ENCODE measurements at regions not wholly inside any gene's neighbourhood (a gene's known extent, or its start where the extent isn't known, plus 50 kb on each side); places are given as distances from the start of the nearest gene placed in this dataset.

DNA sequence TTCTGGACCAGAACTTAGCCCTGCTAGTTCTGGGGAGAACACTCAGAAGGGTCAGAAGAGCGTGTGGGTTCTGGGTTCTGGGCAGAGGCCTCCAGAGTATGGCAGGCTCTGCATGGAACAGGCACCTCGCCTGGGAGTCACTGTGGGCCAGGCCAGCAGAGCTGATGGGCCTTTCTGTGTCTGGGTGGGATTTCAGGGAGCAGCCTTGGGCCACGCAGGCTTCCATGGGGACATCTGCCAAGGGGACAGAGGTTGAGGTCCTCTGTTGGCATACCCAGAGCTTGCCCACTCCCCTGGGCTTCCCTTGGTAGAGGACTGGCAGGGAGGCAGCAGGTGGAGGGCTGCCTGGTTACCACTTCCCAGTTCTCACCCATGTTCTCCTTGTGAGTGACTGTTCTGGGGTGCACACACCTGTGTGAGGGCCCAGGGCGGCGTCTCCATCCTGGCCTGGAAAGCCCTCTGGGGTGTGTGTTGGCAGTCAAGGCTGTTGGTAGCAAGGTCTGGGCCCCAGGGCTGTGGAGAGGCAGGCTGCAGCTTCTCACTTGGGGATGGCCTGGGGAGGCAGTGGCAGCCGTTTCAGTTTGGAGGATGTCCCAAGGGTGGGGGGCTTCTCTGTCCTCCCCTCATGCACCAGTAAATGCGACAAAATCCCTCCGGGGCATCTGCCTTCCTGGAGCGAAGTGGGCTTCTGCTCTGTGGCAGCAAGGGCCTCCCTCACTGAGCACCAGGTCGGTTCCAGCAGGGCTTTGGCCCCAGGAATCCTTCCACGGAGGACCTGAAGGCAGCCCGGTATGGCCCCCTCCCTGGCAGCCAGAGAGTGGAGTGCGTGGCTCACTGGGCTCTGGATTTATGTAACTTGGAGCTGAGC, 74.6 kb upstream of the HDAC4 start:
- no peak for DNase-seq

DNA sequence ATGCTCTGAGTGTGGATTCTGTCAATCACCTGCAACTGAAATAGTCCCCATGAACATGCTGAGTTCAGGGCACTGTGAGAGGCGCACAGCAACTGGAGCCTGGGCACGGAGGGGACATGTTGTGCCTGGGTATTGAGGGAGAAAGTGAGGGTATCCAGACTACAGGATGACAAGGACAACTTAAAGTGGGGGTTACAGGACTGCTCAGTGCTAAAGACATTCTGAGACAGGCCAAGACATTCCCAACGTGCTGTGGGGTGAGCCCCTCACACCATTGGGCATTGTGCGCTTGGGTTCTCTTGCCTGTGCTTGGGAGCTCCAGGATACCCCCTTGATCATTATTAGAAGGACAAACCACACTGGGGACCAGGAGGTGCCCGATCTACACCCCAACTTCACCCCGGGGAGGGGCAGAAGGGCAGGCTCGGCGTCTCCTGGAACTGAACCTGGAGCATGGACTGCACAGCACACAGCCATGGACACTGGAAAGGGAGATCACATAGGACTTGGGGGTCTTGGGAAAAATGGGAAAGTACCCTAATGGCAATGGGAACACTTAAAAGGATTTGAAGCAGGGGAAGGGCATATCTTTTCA, 72.5 kb upstream of the HDAC4 start:
- DNase-seq, result no peak

DNA sequence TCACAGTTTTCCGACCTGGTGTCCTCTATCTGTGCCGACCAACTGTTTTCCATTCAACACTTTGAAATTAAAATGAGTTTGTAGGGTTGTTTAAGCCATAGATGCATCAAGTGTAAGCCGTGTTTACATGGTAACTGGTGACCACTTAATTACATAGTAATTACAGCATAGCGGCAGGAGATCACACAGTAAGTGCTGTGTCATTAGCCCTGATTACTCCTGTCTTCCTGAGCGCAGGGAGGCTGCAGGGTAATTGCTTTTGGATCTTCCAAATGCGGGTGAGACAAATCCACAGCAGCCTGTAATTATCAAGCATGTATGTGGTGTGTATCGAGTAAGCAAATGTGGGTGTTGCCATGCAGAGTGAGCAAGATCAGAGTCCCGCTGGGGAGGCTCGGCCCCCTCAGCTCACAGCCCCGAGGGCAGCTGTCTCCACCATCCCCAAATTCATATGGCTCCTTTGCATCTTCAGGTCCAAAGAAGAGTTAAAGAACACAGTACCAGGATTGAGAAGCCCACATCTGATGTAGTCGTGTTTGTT, 71.5 kb upstream of the HDAC4 start:
- no peak for DNase-seq

DNA sequence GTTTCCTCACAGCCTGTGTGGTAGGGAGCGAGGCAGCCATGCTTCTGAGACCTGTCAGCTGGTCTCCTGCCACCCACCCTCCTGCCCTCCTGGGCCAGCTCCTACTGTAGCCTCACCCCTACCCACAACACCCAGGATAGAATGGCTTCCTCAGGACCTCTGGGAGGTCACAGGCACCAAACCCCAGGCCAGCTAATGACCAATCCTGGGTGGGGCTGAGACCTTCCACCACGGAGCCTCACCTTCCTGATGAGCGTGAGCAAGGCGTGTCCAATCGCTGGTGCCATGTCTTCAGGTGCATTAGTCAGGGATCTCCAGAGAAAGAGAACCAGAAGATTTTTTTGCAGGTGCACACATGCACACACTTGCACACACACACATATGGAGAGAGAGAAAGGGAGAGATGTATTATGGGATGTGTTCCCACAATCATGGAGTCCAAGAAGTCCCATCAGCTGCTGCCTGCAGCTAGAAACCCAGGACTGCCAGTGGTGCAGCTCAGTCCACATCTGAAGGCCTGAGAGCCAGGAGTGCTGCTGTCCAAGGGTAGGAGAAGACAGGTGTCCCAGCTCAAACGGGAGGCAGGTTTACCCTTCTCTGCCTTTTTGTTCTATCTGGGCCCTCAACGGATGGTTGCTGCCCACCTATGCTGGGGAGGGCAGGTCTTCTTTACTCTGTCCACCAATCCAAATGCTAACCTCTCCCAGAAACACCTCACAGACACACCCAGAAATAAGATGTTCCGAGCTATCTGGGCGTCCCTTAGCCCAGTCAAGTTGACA, 70.4 kb upstream of the HDAC4 start:
- DNase-seq, result no peak

DNA sequence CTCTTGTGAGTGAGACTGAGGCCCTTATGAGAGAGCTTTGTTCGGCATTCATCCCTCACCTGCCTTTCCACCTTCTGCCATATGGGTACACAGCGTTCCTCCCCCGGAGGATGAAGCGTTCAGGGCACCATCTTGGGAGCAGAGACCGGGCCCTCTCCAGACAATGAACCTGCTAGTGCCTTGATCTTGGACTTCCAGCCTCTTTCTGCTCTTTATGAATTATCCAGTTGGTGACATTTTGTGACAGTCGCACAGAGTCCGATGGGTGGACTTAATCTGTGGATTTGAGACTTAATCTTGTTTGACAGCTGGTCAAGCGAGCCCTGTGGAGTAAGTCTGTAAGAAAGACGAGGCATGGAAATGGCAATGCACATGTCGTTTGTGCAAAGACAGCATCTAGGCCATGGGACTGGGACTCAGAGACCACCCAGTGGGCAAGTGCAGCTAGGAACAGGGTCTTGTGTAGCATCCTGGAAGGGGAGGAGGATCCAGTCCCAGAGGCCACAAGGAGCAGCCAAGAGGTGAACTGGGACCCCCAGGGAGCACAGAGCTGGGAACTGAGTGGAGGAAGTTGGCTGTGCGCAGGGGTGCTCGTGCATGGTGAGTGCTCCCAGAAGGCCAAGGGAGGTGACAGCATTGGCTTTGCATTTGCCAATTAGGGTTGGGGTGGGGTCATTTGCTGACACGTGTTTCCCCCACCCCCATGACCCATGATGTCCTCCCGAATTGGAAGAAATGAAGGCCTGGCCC, 69.5 kb upstream of the HDAC4 start:
- DNase-seq, result no peak

DNA sequence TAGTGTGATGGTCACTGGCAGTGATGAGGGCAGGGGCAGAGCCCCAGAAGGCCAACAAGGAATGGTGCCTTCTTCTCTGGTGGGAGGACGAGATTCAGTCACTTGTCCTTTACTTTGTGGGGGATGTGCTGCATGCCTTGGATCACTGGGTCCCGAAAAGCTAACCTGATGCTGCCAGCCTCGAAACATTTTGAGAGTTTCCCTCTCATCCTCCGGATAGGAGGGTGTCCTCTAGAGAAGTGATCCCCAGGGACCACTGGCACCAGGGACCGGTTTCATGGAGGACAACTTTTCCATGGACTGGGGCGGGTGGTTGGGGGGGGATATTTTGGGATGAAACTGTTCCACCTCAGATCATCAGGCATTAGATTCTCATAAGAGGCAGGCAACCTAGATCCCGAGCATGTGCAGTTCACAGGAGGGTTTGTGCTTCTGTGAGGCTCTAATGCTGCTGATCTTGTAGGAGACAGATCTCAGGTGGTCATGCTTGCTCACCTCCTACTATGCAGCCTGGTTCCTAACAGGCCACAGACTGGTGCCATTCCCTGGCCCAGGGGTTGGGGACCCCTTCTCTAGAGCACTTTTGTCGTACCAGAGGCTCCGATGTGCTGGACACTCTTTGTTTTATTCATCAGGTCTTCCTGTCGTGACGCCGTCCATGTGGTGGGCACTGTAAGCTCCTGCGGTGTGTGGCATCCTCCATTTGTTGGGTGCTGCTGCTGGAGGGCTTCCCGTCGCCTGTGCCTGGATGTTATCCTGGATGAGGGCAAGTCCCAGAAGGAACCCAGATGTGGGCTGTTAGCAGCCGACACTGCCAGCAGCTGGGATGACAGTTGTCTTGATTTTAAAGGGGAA, 68.5 kb upstream of the HDAC4 start:
- no peak for DNase-seq

DNA sequence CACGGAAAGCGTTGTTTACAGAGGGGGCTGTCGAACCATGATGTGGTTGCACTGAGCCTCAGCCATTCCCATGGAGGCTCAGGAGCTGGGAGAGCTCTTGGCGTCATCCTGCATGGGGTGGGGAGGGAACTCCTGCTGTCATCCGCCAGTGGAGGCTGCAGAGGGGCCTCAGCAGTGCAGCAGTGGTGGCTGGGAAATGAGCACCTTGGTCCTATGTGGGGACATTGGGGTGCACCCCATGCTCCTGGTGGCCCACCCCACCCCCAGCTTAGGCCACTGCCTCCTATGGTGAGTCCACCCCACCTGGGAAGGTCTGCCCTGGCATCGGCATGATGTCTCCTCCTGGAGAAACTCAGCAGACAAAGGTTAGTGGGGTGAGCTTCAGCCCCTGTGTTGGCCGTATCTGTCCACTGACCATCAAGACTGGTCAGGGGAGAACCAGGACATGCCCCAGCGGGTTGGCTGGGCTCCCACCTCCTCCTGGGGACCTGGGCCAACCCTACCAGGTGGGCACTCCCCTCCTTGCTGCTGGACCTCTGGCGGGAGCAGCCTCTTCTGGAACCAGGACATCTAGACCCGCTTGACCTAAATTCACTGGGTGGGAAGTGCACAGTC, 67.8 kb upstream of the HDAC4 start:
- no peak for DNase-seq

DNA sequence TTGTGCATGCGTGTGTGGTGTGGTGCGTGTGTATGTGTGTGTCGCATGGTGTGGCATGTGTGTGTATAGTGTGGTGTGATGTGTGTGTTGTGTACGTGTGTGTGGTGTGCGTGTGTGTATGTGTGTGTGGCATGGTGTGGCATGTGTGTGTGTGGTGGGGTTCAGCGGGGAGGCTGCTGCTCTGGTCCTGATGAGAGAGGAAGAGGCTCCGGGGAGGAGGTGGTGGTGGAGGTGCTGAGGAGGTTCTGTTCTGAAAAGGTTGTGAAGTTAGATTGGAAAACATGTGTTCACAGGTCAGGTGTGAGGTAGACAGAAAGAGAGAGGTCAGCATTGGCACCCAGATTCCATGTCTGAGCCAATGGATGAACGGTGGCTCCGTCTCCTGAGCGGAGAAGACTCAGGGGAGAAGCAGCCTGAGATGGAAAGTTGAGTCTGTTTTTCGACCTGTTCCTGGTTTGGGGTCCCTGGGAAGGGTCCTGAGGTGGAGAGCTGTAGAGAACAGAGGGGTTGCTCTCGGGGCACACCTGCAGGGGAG, 67.2 kb upstream of the HDAC4 start:
- no peak for DNase-seq

DNA sequence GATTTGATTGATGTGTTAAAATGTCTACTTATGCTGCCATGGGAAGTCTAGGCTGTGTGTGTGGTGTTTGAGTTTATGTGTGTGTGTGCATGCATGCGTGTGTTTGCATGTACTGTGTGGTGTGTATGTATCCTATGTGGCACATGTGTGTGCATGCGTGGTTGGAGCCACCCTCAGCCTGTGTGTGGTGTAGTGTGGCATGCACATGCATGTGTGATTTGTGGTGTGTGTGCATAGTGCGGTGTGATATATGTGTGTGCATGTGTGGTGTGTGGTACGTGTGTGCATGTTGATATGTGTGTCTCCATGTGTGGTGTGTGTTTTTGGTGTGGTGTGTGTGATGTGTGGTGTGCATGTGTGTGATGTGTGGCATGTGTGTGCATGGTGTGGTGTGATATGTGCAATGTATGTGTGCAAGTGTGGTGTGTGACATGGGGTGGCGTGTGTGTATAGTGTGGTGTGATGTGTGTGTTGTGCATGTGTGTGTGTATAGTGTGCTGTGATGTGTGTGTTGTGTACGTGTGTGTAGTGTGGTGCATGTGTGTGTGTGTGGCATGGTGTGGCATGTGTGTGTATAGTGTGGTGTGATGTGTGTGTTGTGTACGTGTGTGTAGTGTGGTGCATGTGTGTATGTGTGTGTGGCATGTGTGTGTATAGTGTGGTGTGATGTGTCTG, 66.6 kb upstream of the HDAC4 start:
- no peak for DNase-seq

DNA sequence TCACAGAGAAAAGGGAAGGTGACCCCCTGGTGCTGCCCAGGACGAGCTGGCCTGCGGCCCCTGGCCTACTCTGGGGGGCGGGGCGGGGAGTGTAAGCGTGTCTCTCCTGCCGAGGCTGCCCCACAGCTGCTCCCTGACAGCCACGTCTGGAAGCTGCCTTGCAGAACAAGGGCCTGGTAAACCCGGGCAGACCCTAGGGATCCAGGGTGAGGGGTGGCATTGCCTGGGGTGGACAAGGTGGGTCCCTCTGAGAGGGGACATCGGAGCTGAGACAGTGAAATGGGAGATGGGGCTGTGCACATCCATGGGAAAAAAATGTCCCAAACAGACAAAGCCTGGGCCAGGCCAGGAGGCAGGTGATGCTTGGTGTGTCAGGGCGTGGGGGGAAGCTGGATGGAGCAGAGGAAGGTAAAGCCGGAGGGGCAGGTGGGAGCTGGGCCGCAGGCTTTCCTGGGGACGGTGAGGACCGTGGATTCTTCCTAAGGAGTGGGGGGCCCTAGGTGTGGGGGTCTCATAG, 66.0 kb upstream of the HDAC4 start:
- no peak for DNase-seq

DNA sequence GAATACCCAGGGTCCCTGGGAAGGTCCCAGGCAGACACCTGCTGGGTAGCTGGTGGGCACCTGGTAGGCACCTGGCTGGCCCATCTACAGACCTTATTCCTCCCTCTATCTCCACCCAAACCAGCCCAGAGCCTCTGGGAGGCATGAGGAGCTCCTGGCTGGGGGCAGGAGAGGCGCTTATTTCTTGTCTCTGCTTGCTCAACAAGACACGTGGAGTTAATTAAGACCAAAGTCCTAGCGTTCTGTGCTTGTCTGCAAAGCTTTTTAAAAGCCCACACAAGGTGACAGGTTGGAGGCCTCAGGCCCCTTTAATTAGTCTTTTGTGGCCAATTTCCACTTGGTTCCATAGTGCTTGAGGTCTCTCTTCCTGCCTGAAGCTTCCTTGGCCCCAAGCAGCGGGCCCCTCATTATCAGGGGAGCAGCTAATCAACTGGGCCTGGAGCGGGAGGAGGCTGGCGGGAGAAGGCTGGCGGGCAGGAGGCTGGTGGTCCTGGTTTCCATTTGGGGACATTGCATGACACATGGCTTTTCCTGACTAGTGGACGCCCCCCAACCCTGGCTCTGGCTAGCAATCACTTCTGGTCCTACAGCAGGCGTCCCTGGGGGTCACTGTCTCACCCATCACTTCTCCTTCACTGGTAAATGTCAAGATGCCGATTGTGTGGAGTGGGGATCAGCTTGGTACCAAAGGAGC, 65.4 kb upstream of the HDAC4 start:
- peak in 1 of 2 donors; percentile 19 for DNase-seq

DNA sequence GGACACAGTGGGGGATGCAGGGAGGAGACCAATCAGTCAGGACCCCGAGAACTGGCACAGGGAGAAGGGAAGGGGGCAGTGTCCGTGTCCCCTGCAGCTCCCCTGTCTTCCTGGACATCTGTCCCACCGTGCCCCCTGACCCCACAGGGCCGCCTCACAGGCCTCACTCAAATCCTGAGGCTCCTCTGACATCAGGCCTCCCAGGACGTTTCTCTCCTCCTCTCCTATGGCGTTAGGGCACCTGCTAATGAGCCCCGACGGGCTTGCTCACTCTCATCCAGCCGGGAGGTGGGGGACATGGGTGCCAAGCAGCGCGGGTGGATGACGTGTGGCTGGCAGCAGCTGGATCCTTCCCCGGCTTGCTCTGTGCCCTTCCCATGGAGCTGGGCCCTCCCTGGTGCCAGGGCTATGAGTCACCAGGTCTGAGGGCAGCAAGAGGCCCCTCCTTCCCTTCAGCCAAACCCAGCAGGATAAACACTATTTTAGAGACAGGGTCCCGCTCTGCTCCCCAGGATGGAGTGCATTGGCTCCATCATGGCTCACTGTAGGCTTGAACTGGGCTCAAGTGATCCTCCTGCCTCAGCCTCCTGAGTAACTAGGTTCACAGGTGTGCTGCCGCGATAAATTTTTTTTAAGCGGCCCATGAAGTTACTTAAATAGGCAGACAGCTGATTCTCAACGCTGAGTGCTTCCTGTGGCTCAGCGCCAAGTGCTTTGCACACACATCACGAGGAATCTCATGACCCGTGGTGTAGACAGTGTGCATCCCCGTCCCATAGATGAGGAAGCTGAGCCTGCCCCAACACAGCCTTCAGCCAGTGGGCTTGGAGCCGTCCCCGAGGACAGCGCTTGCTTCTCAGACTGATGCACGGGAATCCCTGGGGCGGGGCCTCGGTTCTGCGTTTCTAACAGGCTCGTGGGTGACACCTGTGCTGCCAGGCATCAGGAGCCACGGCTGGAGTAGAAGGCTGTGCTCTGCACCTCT, 64.5 kb upstream of the HDAC4 start:
- peak; percentile 99 for DNase-seq

DNA sequence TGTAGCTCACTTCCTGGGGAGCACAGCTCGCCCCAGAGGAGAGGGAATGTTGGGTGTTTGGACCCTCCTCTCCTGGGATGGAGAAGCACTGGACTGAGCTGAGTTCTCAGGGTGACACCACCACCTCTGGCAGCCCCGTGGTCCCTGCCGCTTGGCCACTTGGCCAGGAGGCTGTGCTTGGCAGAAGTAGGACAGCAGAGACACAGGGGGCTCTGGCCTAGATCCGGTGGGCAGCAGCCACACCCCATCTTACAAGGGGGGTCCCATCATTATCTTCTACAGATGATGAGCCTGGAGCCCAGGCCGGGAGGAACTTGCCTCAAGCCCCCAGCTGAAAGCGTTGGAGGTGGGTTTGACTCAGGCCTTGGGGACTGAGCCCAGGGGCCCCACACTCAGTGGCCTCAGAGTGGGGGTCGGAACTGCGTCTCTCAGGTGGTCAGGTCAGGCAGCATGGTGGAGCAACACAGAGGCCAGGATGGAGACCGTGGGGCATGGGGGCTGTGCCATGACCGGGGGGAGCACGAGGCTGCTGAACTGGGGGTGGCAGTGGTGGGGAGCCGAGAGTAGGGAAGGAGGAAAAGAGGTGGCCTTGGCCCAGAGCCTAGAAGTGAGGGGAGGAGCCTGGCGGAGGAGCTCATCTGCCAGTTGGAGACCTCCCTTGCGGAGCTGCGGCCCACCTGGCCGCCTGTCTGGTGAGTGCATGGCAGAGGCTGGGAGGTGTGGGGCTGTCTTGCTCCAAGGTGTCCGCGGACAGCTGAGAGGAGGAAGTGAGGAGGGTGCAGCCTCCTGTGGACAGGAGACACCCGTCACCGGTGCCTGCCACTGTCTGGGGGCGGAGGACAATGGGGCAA, 63.6 kb upstream of the HDAC4 start:
- DNase-seq, result no peak

DNA sequence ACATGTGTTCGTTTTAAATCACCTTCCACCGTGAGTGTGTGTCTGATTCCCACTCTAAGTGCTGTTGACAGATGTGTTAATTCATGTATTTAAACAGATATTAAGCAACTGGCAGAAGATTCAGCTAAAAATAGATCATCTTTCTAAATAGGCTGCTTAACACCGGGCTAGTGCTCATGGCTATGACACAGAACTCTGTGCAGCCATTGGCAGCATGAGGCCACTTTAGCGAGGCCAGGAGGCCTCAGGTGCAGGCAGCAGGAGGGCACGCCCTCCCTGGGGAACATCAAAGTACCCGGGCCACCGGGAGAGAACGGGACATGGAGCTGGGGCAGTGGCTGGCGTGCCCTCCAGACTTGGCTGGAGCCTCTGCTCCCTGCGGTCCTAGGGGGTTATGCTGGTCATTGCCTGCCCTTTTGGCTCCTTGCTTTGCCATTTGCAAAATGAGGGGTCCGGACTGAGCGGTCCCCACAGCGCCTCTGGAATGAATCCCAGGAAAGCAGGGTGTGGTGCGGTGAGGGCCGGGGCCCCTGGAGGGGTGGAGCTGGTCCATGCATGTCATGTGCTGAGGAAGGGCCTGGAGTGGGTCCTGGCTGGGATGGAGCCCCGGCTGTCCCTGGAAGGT, 62.8 kb upstream of the HDAC4 start:
- peak; percentile 37 to 38 for DNase-seq

DNA sequence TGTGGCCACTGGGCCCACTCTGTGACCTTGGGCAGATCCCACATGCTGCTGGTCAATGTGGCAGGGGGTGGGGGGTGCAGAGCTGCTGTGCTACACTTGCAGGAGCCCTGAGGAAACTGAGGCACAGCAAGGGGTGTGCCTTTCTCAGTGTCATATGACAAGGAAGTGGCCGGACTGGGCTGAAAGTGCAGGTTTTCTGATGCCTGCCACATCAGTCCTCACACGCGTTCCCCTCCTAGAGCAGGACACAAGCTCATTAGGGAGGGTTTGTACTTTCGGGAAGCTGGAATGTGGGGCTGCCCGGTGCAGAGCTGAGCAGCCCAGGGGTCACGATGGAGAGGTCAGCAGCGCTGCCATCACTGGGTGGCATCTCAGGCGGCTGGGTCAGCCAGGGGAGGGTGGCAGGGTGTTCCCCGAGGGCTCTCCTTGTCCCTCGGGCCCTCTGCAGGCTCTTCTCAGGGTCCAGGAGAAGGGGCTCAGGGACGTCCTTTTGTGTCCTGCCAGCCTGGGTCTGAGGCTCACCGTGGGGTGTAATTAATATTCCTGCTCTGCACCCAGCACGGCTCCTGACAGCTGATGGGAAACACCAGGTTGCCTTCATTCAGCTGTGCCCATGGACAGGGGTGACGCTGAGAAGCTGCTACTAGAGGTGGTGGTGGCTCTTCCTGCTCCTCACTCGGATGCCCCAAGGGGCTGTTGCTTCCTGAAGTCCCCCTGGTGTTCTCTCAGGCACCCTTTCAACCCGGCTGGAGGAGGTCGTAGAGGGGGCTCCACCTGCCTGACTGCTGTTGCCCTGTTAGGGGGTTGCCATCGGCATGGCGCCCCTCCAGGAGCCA, 62.1 kb upstream of the HDAC4 start:
- no peak for DNase-seq

DNA sequence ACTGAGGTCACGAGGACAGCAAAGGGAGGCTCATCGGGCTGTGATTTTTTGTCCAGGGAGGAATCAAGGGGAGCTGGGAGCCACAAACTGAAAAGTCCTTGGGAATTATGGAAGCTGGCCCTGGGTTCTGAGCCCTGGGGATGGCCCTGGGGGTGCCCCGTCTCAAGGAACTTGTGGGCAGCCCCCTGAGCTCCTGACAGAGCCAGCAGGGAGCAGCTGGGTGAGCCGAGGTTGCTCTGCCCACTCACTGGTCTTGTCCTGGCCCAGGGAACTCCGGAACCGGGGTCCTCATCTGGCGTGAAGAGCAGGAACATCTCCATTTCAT, 61.3 kb upstream of the HDAC4 start:
- no peak for DNase-seq
